GM12878 (cell line): ENCODE measurements at regions not wholly inside any gene's neighbourhood (a gene's known extent, or its start where the extent isn't known, plus 50 kb on each side); places are given as distances from the start of the nearest gene placed in this dataset.

Source experiments
- ATAC-seq: fragments of 200-7000 bp; cut with Tn5 transposase; 3 replicates; pipeline ENCODE4 v1.9.1; 2020; ENCODE audit warnings: mild to moderate bottlenecking, moderate library complexity
- BruUV-seq: library from RNA; stranded (reverse); fragments of 400-500 nt; replicated peaks from 2 replicates; lab custom pipeline; 2021; lab: Mats Ljungman, UMichigan
- CTCF ChIA-PET: fragments of 300-600 bp; sonication (Branson Sonifier 250); formaldehyde crosslinking; extraction: SDS; loops from one replicate; lab custom pipeline; 2021; ENCODE audit warnings: inconsistent platforms; lab: Yijun Ruan, JAX
- POLR2A ChIA-PET: fragments of 350-600 bp; formaldehyde crosslinking; extraction: SDS; loops from one replicate; lab custom pipeline; 2021; ENCODE audit warnings: inconsistent platforms; lab: Charles Lee
- RAD21 ChIA-PET: fragments of 300-600 bp; sonication (Branson Sonifier 250); formaldehyde crosslinking; loops from one replicate; lab custom pipeline; 2023; ENCODE audit warnings: antibody characterized with exemption; ENCODE audit not compliant: unreplicated experiment; lab: Charles Lee
- SMC1A ChIA-PET: fragments of 300-600 bp; sonication (Branson Sonifier 250); formaldehyde crosslinking; loops from one replicate; lab custom pipeline; 2023; ENCODE audit not compliant: unreplicated experiment, uncharacterized antibody; lab: Charles Lee
- DNase-seq: peaks from one replicate; pipeline ENCODE4 v3.0.0-alpha.2; 2011; ENCODE audit warnings: low read depth, low spot score
- FAIRE-seq: peaks from 3 replicates; lab custom pipeline; 2011; peaks lifted over from hg19 to GRCh38; lab: Jason Lieb, UNC
- H2AFZ ChIP-seq: 2 replicates; pipeline ENCODE4 v1.6.0; 2011; ENCODE audit warnings: low read depth, low read length, control low read depth; ENCODE audit not compliant: control insufficient read depth
- H3K27ac ChIP-seq: 2 replicates; pipeline ENCODE4 v1.5.1; 2011; ENCODE audit warnings: control low read depth; ENCODE audit not compliant: control insufficient read depth, insufficient read depth
- H3K27me3 ChIP-seq, 2 experiments: replicated peaks in 1 of 2; 2 replicates each; pipeline versions ENCODE4 v1.6.0 to v1.6.1; 2011; ENCODE audit warnings: low read length in 1 of 2; ENCODE audit not compliant: control insufficient read depth in 2 of 2, insufficient read depth in 2 of 2
- H3K36me3 ChIP-seq, 2 experiments: 2 replicates each; pipeline ENCODE4 v1.5.1; 2011; ENCODE audit warnings: low read length in 1 of 2; ENCODE audit not compliant: control insufficient read depth in 2 of 2, insufficient read depth in 2 of 2
- H3K4me1 ChIP-seq: 2 replicates; pipeline ENCODE4 v1.6.1; 2011; ENCODE audit warnings: mild to moderate bottlenecking, low read length, moderate library complexity, mixed read lengths; ENCODE audit not compliant: control insufficient read depth, insufficient read depth
- H3K4me2 ChIP-seq: 2 replicates; pipeline ENCODE4 v1.6.0; 2011; ENCODE audit warnings: control low read depth; ENCODE audit not compliant: control insufficient read depth, insufficient read depth
- H3K4me3 ChIP-seq: fragments of 200-600 bp; sonication (generic); 2 replicates; pipeline ENCODE4 v1.5.1; 2016
- H3K79me2 ChIP-seq: 2 replicates; pipeline ENCODE4 v1.6.0; 2011; ENCODE audit warnings: low read length; ENCODE audit not compliant: control insufficient read depth, insufficient read depth
- H3K9ac ChIP-seq: 2 replicates; pipeline ENCODE4 v1.8.0; 2011; ENCODE audit warnings: low read length, control low read depth, mixed read lengths; ENCODE audit not compliant: control insufficient read depth, insufficient read depth
- H3K9me3 ChIP-seq: replicated peaks from 3 replicates; pipeline ENCODE4 v1.5.1; 2011; ENCODE audit warnings: mild to moderate bottlenecking, low read length; ENCODE audit not compliant: control insufficient read depth, insufficient read depth
- H4K20me1 ChIP-seq: 2 replicates; pipeline ENCODE4 v1.6.0; 2011; ENCODE audit not compliant: control insufficient read depth, insufficient read depth
- BCL11A ChIP-seq: IDR thresholded peaks from 2 replicates; pipeline ENCODE4 v1.6.1; 2011; ENCODE audit warnings: low read depth, low read length
- BCLAF1 ChIP-seq: fragments of 450-650 bp; IDR thresholded peaks from 2 replicates; pipeline ENCODE4 v1.6.1; 2017; ENCODE audit warnings: antibody characterized with exemption, mild to moderate bottlenecking, moderate library complexity
- MLLT1 ChIP-seq: fragments of 450-650 bp; IDR thresholded peaks from 2 replicates; pipeline ENCODE4 v1.6.1; 2016; ENCODE audit warnings: mild to moderate bottlenecking
- NFXL1 ChIP-seq: fragments of 450-650 bp; IDR thresholded peaks from 2 replicates; pipeline ENCODE4 v1.6.1; 2017; ENCODE audit warnings: antibody characterized with exemption, mild to moderate bottlenecking, borderline replicate concordance
- PAX5 ChIP-seq: IDR thresholded peaks from 2 replicates; pipeline ENCODE4 v1.6.1; 2011; ENCODE audit warnings: low read depth, low read length, borderline replicate concordance
- POLR2AphosphoS5 ChIP-seq: IDR thresholded peaks from 2 replicates; pipeline ENCODE4 v1.6.1; 2011; ENCODE audit warnings: mild to moderate bottlenecking, low read length, inconsistent platforms
- RUNX3 ChIP-seq: IDR thresholded peaks from 2 replicates; pipeline ENCODE4 v1.6.1; 2012; ENCODE audit warnings: low read length, inconsistent platforms
- SMAD5 ChIP-seq: IDR thresholded peaks from 2 replicates; pipeline ENCODE4 v1.6.1; 2016; ENCODE audit warnings: antibody characterized with exemption, low read depth
- SREBF1 ChIP-seq: IDR thresholded peaks from 2 replicates; pipeline ENCODE4 v1.6.1; 2012; ENCODE audit warnings: mild to moderate bottlenecking, low read length
- WRNIP1 ChIP-seq: IDR thresholded peaks from 2 replicates; pipeline ENCODE4 v1.6.1; 2011; ENCODE audit warnings: low read depth, low read length, improper control_type of control experiment, borderline replicate concordance
- ZBTB33 ChIP-seq: fragments of 450-650 bp; IDR thresholded peaks from 2 replicates; pipeline ENCODE4 v1.6.1; 2017; ENCODE audit warnings: mild to moderate bottlenecking
- ZNF207 ChIP-seq: fragments of 450-650 bp; IDR thresholded peaks from 2 replicates; pipeline ENCODE4 v1.6.1; 2014; ENCODE audit warnings: antibody characterized with exemption, mild to moderate bottlenecking, borderline replicate concordance
- WGBS: methylation state at CpG from one replicate; pipeline ENCODE4 v1.1.6; 2016; ENCODE audit warnings: low lambda C conversion rate; ENCODE audit not compliant: insufficient replicate concordance, insufficient coverage; ENCODE audit errors: missing lambda C conversion rate; 5-methylcytosine and 5-hydroxymethylcytosine counted together
- in situ Hi-C: fragments of 300-500 bp; cut with MboI; formaldehyde crosslinking; loops from 9 replicates; pipeline ENCODE4 v1.14.3; 2018; ENCODE audit warnings: mixed read lengths
- intact Hi-C: fragments of 100-400 bp; cut with micrococcal nuclease; formaldehyde crosslinking; loops from one replicate; pipeline ENCODE4 v1.14.2; 2022; ENCODE audit not compliant: unreplicated experiment
- TF ChIP-seq, protein P1 (sequence below): IDR thresholded peaks from 2 replicates; pipeline ENCODE4 v1.6.1; 2012; ENCODE audit warnings: low read length, inconsistent platforms
- TF ChIP-seq, protein P2 (sequence below), 3 experiments: IDR thresholded peaks in 2 of 3; conservative IDR thresholded peaks in 1 of 3; 2 replicates each; pipeline ENCODE4 v1.5.1; 2011; ENCODE audit warnings: low read depth in 3 of 3, low read length in 3 of 3, mild to moderate bottlenecking in 3 of 3, control low read depth in 2 of 3, moderate library complexity in 2 of 3, inconsistent platforms in 1 of 3, mixed read lengths in 1 of 3; ENCODE audit not compliant: control insufficient read depth in 2 of 3, insufficient read depth in 1 of 3; ENCODE audit errors: extremely low read depth in 1 of 3

DNA sequence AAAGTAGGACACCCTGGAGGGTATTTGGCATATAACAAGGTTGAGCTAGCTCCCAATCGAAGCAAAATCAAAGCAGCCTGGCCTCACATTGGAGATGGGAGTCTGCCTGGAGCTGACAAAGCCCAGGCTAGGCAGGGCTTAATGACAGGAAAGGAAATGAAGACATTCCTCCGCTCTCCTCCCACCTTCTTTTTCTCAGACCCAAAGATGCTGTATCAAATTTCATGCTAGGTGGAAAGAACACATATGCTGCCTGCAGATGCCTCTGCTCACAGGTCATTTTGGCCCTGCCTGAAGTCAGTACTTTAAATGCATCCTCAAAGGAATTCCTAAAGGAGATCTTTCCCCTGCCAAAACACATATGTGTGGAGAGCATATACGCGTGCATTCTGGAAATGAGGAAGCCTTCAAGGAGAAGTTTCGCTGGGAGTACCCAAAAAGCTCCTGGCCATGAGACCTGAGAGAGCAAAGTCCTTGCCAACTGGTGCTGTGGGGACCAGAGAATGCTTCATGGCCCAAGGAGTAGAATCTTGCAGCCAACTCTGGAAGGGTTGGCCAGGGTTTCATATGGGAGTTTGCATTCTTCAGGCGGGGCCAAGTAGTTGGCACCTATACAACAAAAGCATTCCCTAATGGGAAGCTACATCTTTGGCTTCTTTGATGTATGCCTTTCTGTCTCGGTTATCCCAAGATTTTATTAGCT lies 88.0 kb downstream of the AQP4 start:
- intact Hi-C loops (loop anchor here (10.0 kb wide), 1 partner anchor 393 kb away; no protein-coding TSS in a partner anchor), in situ Hi-C loops (no loop called here)
- Histone ChIP-seq H3K9me3 (no peaks in the 10 kb centered on the region), H3K27ac (no peak overlapping the region), H3K79me2 (no peaks in the 10 kb centered on the region), H2AFZ (no peak overlapping the region), H3K27me3 (peaks cover 0 to 2% of the 10 kb centered on the region in 2 experiments; a peak in 2 of 4 replicates), H3K36me3 (no peaks in the 10 kb centered on the region), H3K4me3 (no peak overlapping the region), H4K20me1 (no peaks in the 10 kb centered on the region), H3K4me1 (no peaks in the 10 kb centered on the region), H3K4me2 (no peak overlapping the region), H3K9ac (no peak overlapping the region)
- FAIRE-seq (no peak), ATAC-seq (no peak), DNase-seq (no peak)
- WGBS: 31% methylated on average over 7 of the region's 7 CpGs
- ChIA-PET CTCF (interaction anchor here (0.6 to 1.5 kb wide), 2 partner anchors 246 to 394 kb away, joined by 3 read pairs; no protein-coding TSS in a partner anchor), RAD21 (no interaction called here), POLR2A (no interaction called here), SMC1A (interaction anchor here (0.7 kb wide), 1 partner anchor 9 kb away, joined by 3 read pairs; no protein-coding TSS in a partner anchor)
- BruUV-seq: no TSS peak
- no peak for TF ChIP-seq SREBF1
- no peak for TF ChIP-seq BCLAF1
- TF ChIP-seq NFXL1: no peak
- no peak for TF ChIP-seq BCL11A
- TF ChIP-seq RUNX3: no peak
- no peak for TF ChIP-seq SMAD5
- TF ChIP-seq, protein P1, sequence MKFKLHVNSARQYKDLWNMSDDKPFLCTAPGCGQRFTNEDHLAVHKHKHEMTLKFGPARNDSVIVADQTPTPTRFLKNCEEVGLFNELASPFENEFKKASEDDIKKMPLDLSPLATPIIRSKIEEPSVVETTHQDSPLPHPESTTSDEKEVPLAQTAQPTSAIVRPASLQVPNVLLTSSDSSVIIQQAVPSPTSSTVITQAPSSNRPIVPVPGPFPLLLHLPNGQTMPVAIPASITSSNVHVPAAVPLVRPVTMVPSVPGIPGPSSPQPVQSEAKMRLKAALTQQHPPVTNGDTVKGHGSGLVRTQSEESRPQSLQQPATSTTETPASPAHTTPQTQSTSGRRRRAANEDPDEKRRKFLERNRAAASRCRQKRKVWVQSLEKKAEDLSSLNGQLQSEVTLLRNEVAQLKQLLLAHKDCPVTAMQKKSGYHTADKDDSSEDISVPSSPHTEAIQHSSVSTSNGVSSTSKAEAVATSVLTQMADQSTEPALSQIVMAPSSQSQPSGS: no peak
- TF ChIP-seq ZNF207: no peak
- TF ChIP-seq POLR2AphosphoS5: no peak
- no peak for TF ChIP-seq WRNIP1
- TF ChIP-seq PAX5: no peak
- TF ChIP-seq ZBTB33: no peak
- TF ChIP-seq, protein P2, sequence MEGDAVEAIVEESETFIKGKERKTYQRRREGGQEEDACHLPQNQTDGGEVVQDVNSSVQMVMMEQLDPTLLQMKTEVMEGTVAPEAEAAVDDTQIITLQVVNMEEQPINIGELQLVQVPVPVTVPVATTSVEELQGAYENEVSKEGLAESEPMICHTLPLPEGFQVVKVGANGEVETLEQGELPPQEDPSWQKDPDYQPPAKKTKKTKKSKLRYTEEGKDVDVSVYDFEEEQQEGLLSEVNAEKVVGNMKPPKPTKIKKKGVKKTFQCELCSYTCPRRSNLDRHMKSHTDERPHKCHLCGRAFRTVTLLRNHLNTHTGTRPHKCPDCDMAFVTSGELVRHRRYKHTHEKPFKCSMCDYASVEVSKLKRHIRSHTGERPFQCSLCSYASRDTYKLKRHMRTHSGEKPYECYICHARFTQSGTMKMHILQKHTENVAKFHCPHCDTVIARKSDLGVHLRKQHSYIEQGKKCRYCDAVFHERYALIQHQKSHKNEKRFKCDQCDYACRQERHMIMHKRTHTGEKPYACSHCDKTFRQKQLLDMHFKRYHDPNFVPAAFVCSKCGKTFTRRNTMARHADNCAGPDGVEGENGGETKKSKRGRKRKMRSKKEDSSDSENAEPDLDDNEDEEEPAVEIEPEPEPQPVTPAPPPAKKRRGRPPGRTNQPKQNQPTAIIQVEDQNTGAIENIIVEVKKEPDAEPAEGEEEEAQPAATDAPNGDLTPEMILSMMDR (IDR thresholded peaks at IDR 0.05 in 2 of 3, conservative IDR thresholded peaks at IDR 0.05 in 1 of 3; ENCODE audit: control insufficient read depth in 2 of 3, extremely low read depth in 1 of 3, insufficient read depth in 1 of 3, low read depth in 3 of 3, low read length in 3 of 3): no peak
- no peak for TF ChIP-seq MLLT1
